HepG2 (cell line): ENCODE measurements at regions not wholly inside any gene's neighbourhood (a gene's known extent, or its start where the extent isn't known, plus 50 kb on each side); places are given as distances from the start of the nearest gene placed in this dataset.
A peak's percentile ranks its signal among the peaks of the same experiment; 100 is the strongest.

Experiments used
- ATAC-seq: fragments of 200-7000 bp; cut with Tn5 transposase; 3 replicates; pipeline ENCODE4 v1.9.1; 2020; ENCODE audit warnings: mild to moderate bottlenecking, moderate library complexity
- BruUV-seq: library from RNA; stranded (reverse); fragments of 400-500 nt; replicated peaks from 2 replicates; lab custom pipeline; 2021; lab: Mats Ljungman, UMichigan
- CTCF ChIA-PET: fragments of 300-600 bp; formaldehyde crosslinking; extraction: SDS; loops from one replicate; lab custom pipeline; 2021; ENCODE audit warnings: low total read pairs, inconsistent platforms, low intra/inter-chr PET ratio; lab: Yijun Ruan, JAX
- POLR2A ChIA-PET: fragments of 350-600 bp; sonication (Branson Sonifier 250); formaldehyde crosslinking; loops from one replicate; lab custom pipeline; 2020; ENCODE audit warnings: antibody characterized with exemption, inconsistent platforms; lab: Yijun Ruan, JAX
- DNase-seq: peaks from one replicate; pipeline ENCODE4 v3.0.0-alpha.2; 2015; ENCODE audit warnings: low spot score
- FAIRE-seq: peaks from 3 replicates; lab custom pipeline; 2011; peaks lifted over from hg19 to GRCh38; lab: Jason Lieb, UNC
- H2AFZ ChIP-seq: one replicate; pipeline ENCODE4 v1.6.1; 2011; ENCODE audit warnings: low read length, inconsistent platforms
- H3K27ac ChIP-seq: fragments of 300-600 bp; 3 replicates; pipeline ENCODE4 v1.8.0; 2011; ENCODE audit warnings: mixed run types, mild to moderate bottlenecking, mixed read lengths, low read length, inconsistent platforms; ENCODE audit not compliant: insufficient read depth; ENCODE audit errors: extremely low read length
- H3K27me3 ChIP-seq, 2 experiments: fragments of 200-600 bp in 1 of 2; 2 replicates in 1 of 2; 3 replicates in 1 of 2; pipeline versions ENCODE4 v1.6.0 to v1.8.0; 2011; ENCODE audit warnings: low read length in 2 of 2, mild to moderate bottlenecking in 2 of 2, moderate library complexity in 2 of 2, inconsistent platforms in 1 of 2; ENCODE audit not compliant: insufficient read depth in 2 of 2, control insufficient read depth in 1 of 2
- H3K36me3 ChIP-seq, 2 experiments: fragments of 200-600 bp in 1 of 2; replicated peaks in 1 of 2; 2 replicates in 1 of 2; 3 replicates in 1 of 2; pipeline versions ENCODE4 v1.5.1 to v1.8.0; 2011; ENCODE audit warnings: low read length in 2 of 2, inconsistent platforms in 1 of 2; ENCODE audit not compliant: insufficient read depth in 2 of 2, control insufficient read depth in 1 of 2
- H3K4me1 ChIP-seq: 2 replicates; pipeline ENCODE4 v1.5.1; 2012; ENCODE audit warnings: low read length, inconsistent platforms; ENCODE audit not compliant: insufficient read depth
- H3K4me2 ChIP-seq: 2 replicates; pipeline ENCODE4 v1.6.0; 2011; ENCODE audit warnings: low read depth, low read length, inconsistent platforms
- H3K4me3 ChIP-seq, 3 experiments: fragments of 200-600 bp in 1 of 3; sonication (generic), shearing (Covaris generic) in 1 of 3; replicated peaks in 1 of 3; 2 replicates each; pipeline ENCODE4 v1.5.1; 2011 to 2016; ENCODE audit warnings: low read length in 3 of 3, inconsistent platforms in 2 of 3, low read depth in 2 of 3, mild to moderate bottlenecking in 2 of 3, control low read depth in 1 of 3, mixed read lengths in 1 of 3; ENCODE audit not compliant: insufficient read depth in 1 of 3
- H3K79me2 ChIP-seq: one replicate; pipeline ENCODE4 v1.6.1; 2011; ENCODE audit warnings: low read length, inconsistent platforms; ENCODE audit not compliant: insufficient read depth
- H3K9ac ChIP-seq: 2 replicates; pipeline ENCODE4 v1.6.0; 2011; ENCODE audit warnings: mild to moderate bottlenecking, low read depth, low read length, inconsistent platforms; ENCODE audit not compliant: insufficient read depth
- H3K9me3 ChIP-seq: 2 replicates; pipeline ENCODE4 v1.5.1; 2012; ENCODE audit warnings: mild to moderate bottlenecking, low read length
- H4K20me1 ChIP-seq: 2 replicates; pipeline ENCODE4 v1.6.0; 2011; ENCODE audit warnings: inconsistent platforms, mild to moderate bottlenecking, low read length, moderate library complexity; ENCODE audit not compliant: insufficient read depth
- ELF3 ChIP-seq: IDR thresholded peaks from 2 replicates; pipeline ENCODE4 v1.6.1; 2016; ENCODE audit warnings: missing genetic modification reagents, missing compliant biosample characterization
- GTF2F1 ChIP-seq: fragments of 150-350 bp; IDR thresholded peaks from 2 replicates; pipeline ENCODE4 v1.6.1; 2014; ENCODE audit warnings: low read length
- GZF1 ChIP-seq: sonication (generic); formaldehyde crosslinking; IDR thresholded peaks from 2 replicates; pipeline ENCODE4 v1.5.1; 2020; ENCODE audit warnings: mild to moderate bottlenecking, missing genetic modification reagents
- MAFK ChIP-seq, 2 experiments: IDR thresholded peaks in 1 of 2; conservative IDR thresholded peaks in 1 of 2; 2 replicates each; pipeline ENCODE4 v1.6.1; 2011; ENCODE audit warnings: improper control_type of control experiment in 2 of 2, low read length in 2 of 2
- MBD4 ChIP-seq: IDR thresholded peaks from 2 replicates; pipeline ENCODE4 v1.6.1; 2012; ENCODE audit warnings: low read length, inconsistent platforms, borderline replicate concordance
- MIER3 ChIP-seq: IDR thresholded peaks from 2 replicates; pipeline ENCODE4 v1.6.1; 2016; ENCODE audit warnings: missing compliant biosample characterization, borderline replicate concordance
- PITX1 ChIP-seq: sonication (generic); formaldehyde crosslinking; IDR thresholded peaks from 2 replicates; pipeline ENCODE4 v1.5.1; 2020; ENCODE audit warnings: mild to moderate bottlenecking, missing genetic modification reagents
- POLR2A ChIP-seq, 2 experiments: IDR thresholded peaks; 2 replicates each; pipeline ENCODE4 v1.6.1; 2011; ENCODE audit warnings: low read depth in 2 of 2, low read length in 2 of 2, mild to moderate bottlenecking in 1 of 2, moderate library complexity in 1 of 2; ENCODE audit not compliant: insufficient read depth in 1 of 2
- RAD21 ChIP-seq: fragments of 450-650 bp; formaldehyde crosslinking; IDR thresholded peaks from 2 replicates; pipeline ENCODE4 v1.5.0; 2020; ENCODE audit warnings: mild to moderate bottlenecking
- RFX1 ChIP-seq: fragments of 450-650 bp; IDR thresholded peaks from 2 replicates; pipeline ENCODE4 v1.6.1; 2017
- SCMH1 ChIP-seq: sonication (generic); formaldehyde crosslinking; IDR thresholded peaks from 2 replicates; pipeline ENCODE4 v1.9.0; 2021; ENCODE audit warnings: missing genetic modification reagents, mild to moderate bottlenecking, borderline replicate concordance
- TAF15 ChIP-seq: fragments of 200-400 bp; formaldehyde crosslinking; IDR thresholded peaks from one replicate; pipeline ENCODE4 v1.6.1; 2018; ENCODE audit warnings: mild to moderate bottlenecking, low read depth, low read length; ENCODE audit not compliant: poor library complexity, severe bottlenecking
- ZFP91 ChIP-seq: sonication (generic); formaldehyde crosslinking; IDR thresholded peaks from 2 replicates; pipeline ENCODE4 v1.9.0; 2022; ENCODE audit warnings: missing genetic modification reagents, mild to moderate bottlenecking, borderline replicate concordance
- ZNF180 ChIP-seq: sonication (generic); formaldehyde crosslinking; IDR thresholded peaks from 2 replicates; pipeline ENCODE4 v1.4.0; 2020; ENCODE audit warnings: low read depth, missing genetic modification reagents, borderline replicate concordance
- ZNF430 ChIP-seq: sonication (generic); formaldehyde crosslinking; IDR thresholded peaks from 2 replicates; pipeline ENCODE4 v1.9.0; 2021; ENCODE audit warnings: mild to moderate bottlenecking, missing genetic modification reagents
- ZNF607 ChIP-seq: sonication (generic); formaldehyde crosslinking; IDR thresholded peaks from 2 replicates; pipeline ENCODE4 v1.5.1; 2020; ENCODE audit warnings: missing genetic modification reagents, mild to moderate bottlenecking, borderline replicate concordance
- ZNF703 ChIP-seq: sonication (generic); formaldehyde crosslinking; IDR thresholded peaks from 2 replicates; pipeline ENCODE4 v1.5.1; 2020; ENCODE audit warnings: missing genetic modification reagents, mild to moderate bottlenecking, moderate library complexity, borderline replicate concordance
- ZNF772 ChIP-seq: sonication (generic); formaldehyde crosslinking; IDR thresholded peaks from 2 replicates; pipeline ENCODE4 v1.5.0; 2020; ENCODE audit warnings: mild to moderate bottlenecking, missing genetic modification reagents
- ZNF781 ChIP-seq: sonication (generic); formaldehyde crosslinking; IDR thresholded peaks from 2 replicates; pipeline ENCODE4 v1.5.1; 2020; ENCODE audit warnings: borderline replicate concordance, mild to moderate bottlenecking, missing genetic modification reagents; ENCODE audit errors: not compliant biosample characterization
- WGBS: methylation state at CpG from one replicate; pipeline ENCODE4 v1.1.6; 2017; ENCODE audit warnings: low lambda C conversion rate; 5-methylcytosine and 5-hydroxymethylcytosine counted together
- in situ Hi-C: cut with HindIII; loops from 2 replicates; pipeline ENCODE4 v1.10.0; 2017; ENCODE audit warnings: low pct_unique_long_range_greater_than_20kb; ENCODE audit not compliant: extremely low pct_ligation_motif_present
- intact Hi-C: fragments of 100-400 bp; cut with micrococcal nuclease; formaldehyde crosslinking; loops from one replicate; pipeline ENCODE4 v1.10.0; 2022; ENCODE audit not compliant: unreplicated experiment
- TF ChIP-seq, protein P1 (sequence below): sonication (generic); formaldehyde crosslinking; conservative IDR thresholded peaks from 2 replicates; pipeline ENCODE4 v1.8.0; 2022; ENCODE audit warnings: missing genetic modification reagents

GRCh38 chr17:72338847-72339790 lies 218.3 kb downstream of the SOX9 start (continued):
- TF ChIP-seq SCMH1 (no peak), ZNF703 (no peak), MIER3 (no peak), ZNF607 (CRISPR knock-in tag) (0 out of 2 replicates have a peak, but pooled peaks have one; percentile 48)

DNA sequence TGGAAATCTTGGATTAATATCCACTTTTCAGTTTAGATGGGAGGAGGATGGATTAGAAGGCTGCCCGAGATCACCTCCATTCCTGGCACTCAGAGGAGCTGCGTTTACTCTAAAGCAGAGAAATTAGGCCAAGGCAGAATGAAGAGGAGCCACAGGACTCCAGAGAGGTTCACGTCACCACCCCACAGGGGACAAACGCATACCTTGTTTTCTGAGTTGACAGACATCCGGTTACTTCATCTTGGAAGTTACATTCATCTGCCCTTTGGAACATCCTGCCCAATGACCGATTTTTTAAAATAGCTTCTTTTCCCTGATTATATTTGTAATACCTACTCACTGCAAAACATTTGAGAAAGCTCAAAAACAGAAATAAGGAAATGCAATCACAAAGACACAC lies 220.0 kb downstream of the SOX9 start:
- intact Hi-C loops, result no loop called here
- Histone ChIP-seq H3K36me3 (no peaks in the 10 kb centered on the region), H3K4me1 (peaks cover 63% of the 10 kb centered on the region), H4K20me1 (no peaks in the 10 kb centered on the region), H3K9me3 (no peaks in the 10 kb centered on the region), H3K4me3 (no peak overlapping the region), H3K27ac (peak overlapping the region; percentile 81), H2AFZ (no peak overlapping the region), H3K4me2 (no peak overlapping the region), H3K9ac (peak overlapping the region; percentile 18; the same call in 1 of the 2 replicates), H3K27me3 (no peaks in the 10 kb centered on the region), H3K79me2 (no peaks in the 10 kb centered on the region)
- in situ Hi-C loops, result no loop called here
- ChIA-PET POLR2A (interaction anchor here (0.7 to 4.9 kb wide), 10 partner anchors 28 to 221 kb away, joined by 3 to 53 read pairs (median 6); partner anchors contain the start of gene SOX9), CTCF (no interaction called here)
- FAIRE-seq (no peak), DNase-seq (peak; percentile 84), ATAC-seq (peak; percentile 8; the same call in 2 of the 3 replicates)
- no TSS peak for BruUV-seq
- whole genome bisulfite sequencing, result 38% methylated on average over 6 of the region's 6 CpGs
- TF ChIP-seq ZNF180 (no peak), GTF2F1 (no peak), ZNF430 (no peak), PITX1 (CRISPR knock-in tag) (no peak), MAFK (conservative IDR thresholded peaks at IDR 0.05 in 1 of 2, IDR thresholded peaks at IDR 0.05 in 1 of 2; ENCODE audit: low read length in 2 of 2) (no peak), TAF15 (no peak), GZF1 (CRISPR knock-in tag) (no peak), POLR2A (IDR thresholded peaks at IDR 0.05; ENCODE audit: insufficient read depth in 1 of 2, low read depth in 2 of 2, low read length in 2 of 2) (no peak), RFX1 (no peak), ELF3 (CRISPR knock-in tag) (peak; percentile 69), MBD4 (no peak), ZNF781 (no peak), RAD21 (CRISPR knock-in tag) (no peak), ZNF772 (CRISPR knock-in tag) (no peak), ZFP91 (CRISPR knock-in tag) (no peak)
- TF ChIP-seq, protein P1, sequence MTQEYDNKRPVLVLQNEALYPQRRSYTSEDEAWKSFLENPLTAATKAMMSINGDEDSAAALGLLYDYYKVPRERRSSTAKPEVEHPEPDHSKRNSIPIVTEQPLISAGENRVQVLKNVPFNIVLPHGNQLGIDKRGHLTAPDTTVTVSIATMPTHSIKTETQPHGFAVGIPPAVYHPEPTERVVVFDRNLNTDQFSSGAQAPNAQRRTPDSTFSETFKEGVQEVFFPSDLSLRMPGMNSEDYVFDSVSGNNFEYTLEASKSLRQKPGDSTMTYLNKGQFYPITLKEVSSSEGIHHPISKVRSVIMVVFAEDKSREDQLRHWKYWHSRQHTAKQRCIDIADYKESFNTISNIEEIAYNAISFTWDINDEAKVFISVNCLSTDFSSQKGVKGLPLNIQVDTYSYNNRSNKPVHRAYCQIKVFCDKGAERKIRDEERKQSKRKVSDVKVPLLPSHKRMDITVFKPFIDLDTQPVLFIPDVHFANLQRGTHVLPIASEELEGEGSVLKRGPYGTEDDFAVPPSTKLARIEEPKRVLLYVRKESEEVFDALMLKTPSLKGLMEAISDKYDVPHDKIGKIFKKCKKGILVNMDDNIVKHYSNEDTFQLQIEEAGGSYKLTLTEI, result no peak
